HEK293T (cell line): ENCODE measurements at regions not wholly inside any gene's neighbourhood (a gene's known extent, or its start where the extent isn't known, plus 50 kb on each side); places are given as distances from the start of the nearest gene placed in this dataset.

Experiments
- CTCF ChIA-PET: fragments of 350-600 bp; formaldehyde crosslinking; extraction: SDS; loops from one replicate; lab custom pipeline; 2021; ENCODE audit warnings: antibody characterized with exemption, inconsistent platforms; lab: Yijun Ruan, JAX
- POLR2A ChIA-PET: fragments of 350-600 bp; formaldehyde crosslinking; extraction: SDS; loops from one replicate; lab custom pipeline; 2020; ENCODE audit warnings: antibody characterized with exemption, inconsistent platforms; lab: Yijun Ruan, JAX
- DNase-seq: peaks from one replicate; pipeline ENCODE4 v3.0.0; 2012; ENCODE audit warnings: mixed read lengths; ENCODE audit errors: extremely low spot score
- ARNT ChIP-seq: fragments of 450-650 bp; IDR thresholded peaks from 2 replicates; pipeline ENCODE4 v1.6.1; 2017; ENCODE audit warnings: mild to moderate bottlenecking
- BHLHE40 ChIP-seq: fragments of 450-650 bp; IDR thresholded peaks from 2 replicates; pipeline ENCODE4 v1.6.1; 2016; ENCODE audit warnings: mild to moderate bottlenecking, moderate library complexity, borderline replicate concordance
- CTBP1 ChIP-seq: fragments of 450-650 bp; IDR thresholded peaks from 2 replicates; pipeline ENCODE4 v1.6.1; 2016; ENCODE audit warnings: borderline replicate concordance
- ELF4 ChIP-seq: fragments of 450-650 bp; IDR thresholded peaks from 2 replicates; pipeline ENCODE4 v1.6.1; 2017; ENCODE audit warnings: antibody characterized with exemption
- FOXA1 ChIP-seq: fragments of 450-650 bp; IDR thresholded peaks from 2 replicates; pipeline ENCODE4 v1.6.1; 2016; ENCODE audit warnings: mild to moderate bottlenecking
- FOXK2 ChIP-seq: fragments of 450-650 bp; IDR thresholded peaks from 2 replicates; pipeline ENCODE4 v1.6.1; 2016; ENCODE audit warnings: mild to moderate bottlenecking
- FOXM1 ChIP-seq: fragments of 450-650 bp; IDR thresholded peaks from 2 replicates; pipeline ENCODE4 v1.6.1; 2017; ENCODE audit warnings: mild to moderate bottlenecking, borderline replicate concordance
- HDGF ChIP-seq: fragments of 450-650 bp; IDR thresholded peaks from 2 replicates; pipeline ENCODE4 v1.6.1; 2017; ENCODE audit warnings: antibody characterized with exemption, borderline replicate concordance
- L3MBTL2 ChIP-seq: fragments of 450-650 bp; conservative IDR thresholded peaks from 2 replicates; pipeline ENCODE4 v1.6.1; 2016; ENCODE audit warnings: mild to moderate bottlenecking
- LEF1 ChIP-seq: fragments of 450-650 bp; IDR thresholded peaks from 2 replicates; pipeline ENCODE4 v1.6.1; 2017; ENCODE audit warnings: mild to moderate bottlenecking, borderline replicate concordance
- NFRKB ChIP-seq: fragments of 450-650 bp; IDR thresholded peaks from 2 replicates; pipeline ENCODE4 v1.6.1; 2016; ENCODE audit warnings: mild to moderate bottlenecking, moderate library complexity
- PKNOX1 ChIP-seq: fragments of 450-650 bp; IDR thresholded peaks from 2 replicates; pipeline ENCODE4 v1.6.1; 2016
- SP1 ChIP-seq: fragments of 450-650 bp; IDR thresholded peaks from 2 replicates; pipeline ENCODE4 v1.6.1; 2017
- SUZ12 ChIP-seq: fragments of 450-650 bp; IDR thresholded peaks from 2 replicates; pipeline ENCODE4 v1.6.1; 2016; ENCODE audit warnings: mild to moderate bottlenecking
- TARDBP ChIP-seq: fragments of 450-650 bp; IDR thresholded peaks from 2 replicates; pipeline ENCODE4 v1.6.1; 2016
- ZNF384 ChIP-seq: fragments of 450-650 bp; IDR thresholded peaks from 2 replicates; pipeline ENCODE4 v1.6.1; 2016

DNA sequence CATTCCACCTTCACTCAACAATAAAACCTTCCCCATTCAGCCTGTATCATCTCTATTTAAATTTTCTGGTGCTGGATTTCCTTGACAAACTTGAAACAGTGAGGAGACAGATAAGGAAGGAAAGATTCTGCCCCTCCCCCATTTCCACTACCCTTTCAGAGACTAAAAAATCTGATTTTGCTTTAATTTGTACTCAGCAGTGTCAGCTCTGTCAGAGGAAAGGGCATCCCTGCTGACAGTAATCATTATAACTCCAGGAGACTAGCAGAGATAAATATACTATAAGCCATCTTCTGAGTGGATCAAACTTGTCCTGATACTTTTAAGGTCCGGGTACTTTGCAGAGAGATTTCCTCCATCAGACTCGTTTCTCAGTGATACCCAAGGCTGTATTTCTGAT, 155.6 kb downstream of the SAMD5 start:
- DNase-seq: no peak
- POLR2A ChIA-PET: no interaction called here
- CTCF ChIA-PET: interaction anchor here (0.6 kb wide), 1 partner anchor 10 kb away, joined by 3 read pairs; no protein-coding TSS in a partner anchor
- no peak for TF ChIP-seq SP1
- TF ChIP-seq LEF1: no peak
- no peak for TF ChIP-seq PKNOX1
- TF ChIP-seq ELF4: no peak
- no peak for TF ChIP-seq NFRKB
- no peak for TF ChIP-seq ARNT
- no peak for TF ChIP-seq FOXK2
- no peak for TF ChIP-seq L3MBTL2

DNA sequence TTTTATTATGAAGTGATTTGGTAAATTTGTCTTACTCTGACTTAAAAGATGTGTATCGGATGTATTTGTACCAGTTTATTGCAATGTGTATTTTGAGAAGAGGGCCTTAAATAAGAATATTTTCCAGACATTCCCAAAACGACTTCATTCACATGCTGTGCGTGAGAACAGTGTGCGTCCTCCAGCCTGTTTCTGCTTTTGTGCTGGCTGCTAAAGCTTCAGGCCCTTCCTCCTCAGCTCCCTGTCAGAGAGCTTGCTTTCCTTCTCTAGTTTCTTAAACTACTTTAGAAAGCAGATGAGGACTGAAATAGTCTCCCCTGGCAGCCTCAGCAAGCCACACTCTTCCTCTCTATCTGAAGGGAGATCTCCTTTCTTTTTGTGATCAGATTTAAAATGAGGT, 157.8 kb downstream of the SAMD5 start:
- ChIA-PET POLR2A (no interaction called here), CTCF (no interaction called here)
- TF ChIP-seq NFRKB (no peak), FOXM1 (no peak), ZNF384 (no peak), TARDBP (no peak), BHLHE40 (no peak), SUZ12 (no peak), L3MBTL2 (no peak), ELF4 (no peak), FOXA1 (no peak), FOXK2 (no peak)
- DNase-seq: no peak

GRCh38 chr6:147667082-147667481, 158.6 kb downstream of the SAMD5 start:
- POLR2A ChIA-PET: no interaction called here
- CTCF ChIA-PET: no interaction called here
- no peak for DNase-seq
- no peak for TF ChIP-seq SUZ12
- TF ChIP-seq FOXK2: no peak
- no peak for TF ChIP-seq TARDBP
- TF ChIP-seq NFRKB: no peak
- TF ChIP-seq ZNF384: no peak
- TF ChIP-seq BHLHE40: no peak
- no peak for TF ChIP-seq FOXM1
- no peak for TF ChIP-seq SP1
- TF ChIP-seq PKNOX1: no peak
- no peak for TF ChIP-seq FOXA1
- no peak for TF ChIP-seq ELF4
- TF ChIP-seq HDGF: no peak
- TF ChIP-seq LEF1: no peak
- TF ChIP-seq L3MBTL2: no peak
- no peak for TF ChIP-seq CTBP1

DNA sequence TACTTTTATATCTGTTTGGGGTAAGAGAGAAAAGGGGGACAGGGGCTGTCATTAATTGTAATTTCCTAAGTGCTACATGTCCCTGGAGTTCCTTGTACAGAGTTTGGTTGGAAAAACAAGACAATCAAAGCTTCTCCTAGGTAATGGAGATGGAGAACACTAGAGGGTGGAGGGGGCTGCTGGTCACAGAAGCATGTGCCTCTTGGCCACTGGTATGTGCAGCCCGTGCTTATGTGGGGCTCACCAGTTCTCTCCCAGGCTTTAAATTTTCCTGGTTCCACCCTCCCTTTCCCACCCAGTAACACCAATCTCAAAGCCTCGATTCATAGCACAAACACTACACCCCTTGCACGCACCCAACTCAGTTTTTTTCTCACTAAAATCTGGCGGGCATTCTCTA, 165.6 kb downstream of the SAMD5 start:
- ChIA-PET POLR2A (no interaction called here), CTCF (interaction anchor here (0.6 to 0.8 kb wide), 3 partner anchors 10 to 1219 kb away, joined by 3 to 4 read pairs (median 3); no protein-coding TSS in a partner anchor)
- TF ChIP-seq BHLHE40: no peak
- TF ChIP-seq PKNOX1: no peak
- no peak for TF ChIP-seq ARNT
- no peak for TF ChIP-seq SP1
- no peak for DNase-seq

GRCh38 chr6:147674794-147675193, 166.3 kb downstream of the SAMD5 start:
- ChIA-PET POLR2A (no interaction called here), CTCF (interaction anchor here (0.6 to 0.8 kb wide), 2 partner anchors 105 to 1218 kb away, joined by 3 to 4 read pairs; no protein-coding TSS in a partner anchor)
- no peak for DNase-seq
- TF ChIP-seq ELF4: no peak

GRCh38 chr6:147675281-147675680, 166.8 kb downstream of the SAMD5 start:
- CTCF ChIA-PET: no interaction called here
- DNase-seq: no peak
- POLR2A ChIA-PET: no interaction called here
- no peak for TF ChIP-seq FOXM1
- no peak for TF ChIP-seq SP1
- TF ChIP-seq NFRKB: no peak
- TF ChIP-seq LEF1: no peak

- peak; percentile 24; the same call in 1 of the 2 replicates for TF ChIP-seq PKNOX1
- no peak for TF ChIP-seq ZNF384
- no peak for DNase-seq
- CTCF ChIA-PET: no interaction called here
- POLR2A ChIA-PET: no interaction called here
These were observed 168.2 kb downstream of the SAMD5 start for GRCh38 chr6:147676495-147677199.
